Neural progenitor cell (in vitro differentiated cells): ENCODE measurements at regions not wholly inside any gene's neighbourhood (a gene's known extent, or its start where the extent isn't known, plus 50 kb on each side); places are given as distances from the start of the nearest gene placed in this dataset.

Source experiments
- DNase-seq: peaks from one replicate; pipeline ENCODE4 v3.0.0-alpha.2; 2016; ENCODE audit warnings: low spot score
- H2AFZ ChIP-seq: fragments of 200-600 bp; sonication (generic); replicated peaks from 2 replicates; pipeline ENCODE4 v1.6.1; 2016; ENCODE audit warnings: antibody characterized with exemption
- H3F3A ChIP-seq: fragments of 200-600 bp; sonication (generic); 2 replicates; pipeline ENCODE4 v1.6.1; 2016; ENCODE audit warnings: antibody characterized with exemption, low read depth
- H3K27ac ChIP-seq: fragments of 200-600 bp; sonication (generic); 2 replicates; pipeline ENCODE4 v1.5.1; 2016; ENCODE audit warnings: mild to moderate bottlenecking
- H3K27me3 ChIP-seq: fragments of 200-600 bp; sonication (generic); 2 replicates; pipeline ENCODE4 v1.6.1; 2016; ENCODE audit warnings: mild to moderate bottlenecking, moderate library complexity
- H3K36me3 ChIP-seq: fragments of 200-600 bp; sonication (generic); 2 replicates; pipeline ENCODE4 v1.5.1; 2016
- H3K4me1 ChIP-seq: fragments of 200-600 bp; sonication (generic); 2 replicates; pipeline ENCODE4 v1.6.1; 2016; ENCODE audit warnings: mixed run types
- H3K4me2 ChIP-seq: fragments of 200-600 bp; sonication (generic); 2 replicates; pipeline ENCODE4 v1.6.1; 2016
- H3K4me3 ChIP-seq: fragments of 200-600 bp; sonication (generic); 2 replicates; pipeline ENCODE4 v1.5.1; 2016
- H3K79me2 ChIP-seq: fragments of 200-600 bp; sonication (generic); 2 replicates; pipeline ENCODE4 v1.6.1; 2016; ENCODE audit warnings: low read depth
- H3K9ac ChIP-seq: fragments of 200-600 bp; sonication (generic); 2 replicates; pipeline ENCODE4 v1.6.1; 2016
- H3K9me3 ChIP-seq: fragments of 200-600 bp; sonication (generic); 2 replicates; pipeline ENCODE4 v1.5.1; 2016; ENCODE audit warnings: low read depth
- H4K20me1 ChIP-seq: fragments of 200-600 bp; sonication (generic); 2 replicates; pipeline ENCODE4 v1.6.1; 2016; ENCODE audit warnings: low read depth
- H3K27ac Mint-ChIP-seq: 3 replicates; pipeline ENCODE4 v1.8.0; 2021; ENCODE audit warnings: mixed read lengths
- H3K27me3 Mint-ChIP-seq: 2 replicates; pipeline ENCODE4 v1.8.0; 2022; ENCODE audit warnings: low read depth, mild to moderate bottlenecking, inconsistent platforms, moderate library complexity, mixed read lengths; ENCODE audit not compliant: insufficient read depth
- H3K36me3 Mint-ChIP-seq: 3 replicates; pipeline ENCODE4 v1.8.0; 2021; ENCODE audit warnings: mixed read lengths
- H3K4me1 Mint-ChIP-seq: 3 replicates; pipeline ENCODE4 v1.8.0; 2021; ENCODE audit warnings: mixed read lengths
- H3K4me3 Mint-ChIP-seq: 3 replicates; pipeline ENCODE4 v1.8.0; 2021; ENCODE audit warnings: mild to moderate bottlenecking, moderate library complexity, mixed read lengths
- H3K9me3 Mint-ChIP-seq: 3 replicates; pipeline ENCODE4 v1.8.0; 2020; ENCODE audit warnings: mixed read lengths
- EZH2 ChIP-seq: fragments of 200-600 bp; sonication (generic); IDR thresholded peaks from 2 replicates; pipeline ENCODE4 v1.6.1; 2017; ENCODE audit warnings: antibody characterized with exemption, mild to moderate bottlenecking, moderate library complexity
- EZH2phosphoT487 ChIP-seq: fragments of 200-600 bp; sonication (generic); IDR thresholded peaks from 2 replicates; pipeline ENCODE4 v1.6.1; 2017; ENCODE audit warnings: antibody characterized with exemption
- TF ChIP-seq, protein P1 (sequence below): fragments of 200-600 bp; sonication (generic); IDR thresholded peaks from 2 replicates; pipeline ENCODE4 v1.5.1; 2017; ENCODE audit warnings: antibody characterized with exemption, mild to moderate bottlenecking

DNA sequence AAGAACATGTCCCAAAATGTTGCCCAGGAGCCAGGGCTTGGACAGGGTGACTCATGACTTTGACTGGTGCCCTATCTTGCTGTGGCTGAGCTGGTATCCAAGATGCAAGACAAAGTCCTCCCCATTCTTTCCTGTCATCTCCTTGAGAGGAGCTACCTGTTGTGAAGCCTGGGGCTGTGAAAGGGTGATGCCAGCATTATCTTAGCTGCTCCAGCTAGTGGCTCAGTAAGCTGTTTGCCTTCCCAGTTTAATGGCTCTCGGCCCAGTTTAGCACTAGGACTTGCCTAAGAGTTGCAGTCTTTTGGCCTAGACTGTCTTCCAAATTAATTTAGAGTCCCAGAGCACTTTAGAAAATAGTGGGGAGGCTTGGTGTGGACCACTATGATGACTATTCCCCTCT lies 424.3 kb upstream of the NRG3 start:
- no peak overlapping the region for H3K27ac Mint-ChIP-seq
- no peaks in the 10 kb centered on the region for H4K20me1 ChIP-seq
- H3K9ac ChIP-seq: no peak overlapping the region
- no peaks in the 10 kb centered on the region for H3K9me3 ChIP-seq
- H2AFZ ChIP-seq: no peak overlapping the region
- no peaks in the 10 kb centered on the region for H3K27me3 ChIP-seq
- H3K27me3 Mint-ChIP-seq: no peaks in the 10 kb centered on the region
- H3K4me1 ChIP-seq: no peaks in the 10 kb centered on the region
- no peak for DNase-seq
- no peaks in the 10 kb centered on the region for H3K79me2 ChIP-seq
- no peak overlapping the region for H3K4me2 ChIP-seq
- H3K4me1 Mint-ChIP-seq: no peaks in the 10 kb centered on the region
- no peaks in the 10 kb centered on the region for H3F3A ChIP-seq
- no peaks in the 10 kb centered on the region for H3K36me3 ChIP-seq
- H3K27ac ChIP-seq: no peak overlapping the region
- H3K4me3 Mint-ChIP-seq: no peak overlapping the region
- no peak for TF ChIP-seq EZH2
- TF ChIP-seq, protein P1, sequence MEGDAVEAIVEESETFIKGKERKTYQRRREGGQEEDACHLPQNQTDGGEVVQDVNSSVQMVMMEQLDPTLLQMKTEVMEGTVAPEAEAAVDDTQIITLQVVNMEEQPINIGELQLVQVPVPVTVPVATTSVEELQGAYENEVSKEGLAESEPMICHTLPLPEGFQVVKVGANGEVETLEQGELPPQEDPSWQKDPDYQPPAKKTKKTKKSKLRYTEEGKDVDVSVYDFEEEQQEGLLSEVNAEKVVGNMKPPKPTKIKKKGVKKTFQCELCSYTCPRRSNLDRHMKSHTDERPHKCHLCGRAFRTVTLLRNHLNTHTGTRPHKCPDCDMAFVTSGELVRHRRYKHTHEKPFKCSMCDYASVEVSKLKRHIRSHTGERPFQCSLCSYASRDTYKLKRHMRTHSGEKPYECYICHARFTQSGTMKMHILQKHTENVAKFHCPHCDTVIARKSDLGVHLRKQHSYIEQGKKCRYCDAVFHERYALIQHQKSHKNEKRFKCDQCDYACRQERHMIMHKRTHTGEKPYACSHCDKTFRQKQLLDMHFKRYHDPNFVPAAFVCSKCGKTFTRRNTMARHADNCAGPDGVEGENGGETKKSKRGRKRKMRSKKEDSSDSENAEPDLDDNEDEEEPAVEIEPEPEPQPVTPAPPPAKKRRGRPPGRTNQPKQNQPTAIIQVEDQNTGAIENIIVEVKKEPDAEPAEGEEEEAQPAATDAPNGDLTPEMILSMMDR: no peak
- no peak for TF ChIP-seq EZH2phosphoT487
- no peaks in the 10 kb centered on the region for H3K36me3 Mint-ChIP-seq
- H3K9me3 Mint-ChIP-seq: no peaks in the 10 kb centered on the region
- no peak overlapping the region for H3K4me3 ChIP-seq

DNA sequence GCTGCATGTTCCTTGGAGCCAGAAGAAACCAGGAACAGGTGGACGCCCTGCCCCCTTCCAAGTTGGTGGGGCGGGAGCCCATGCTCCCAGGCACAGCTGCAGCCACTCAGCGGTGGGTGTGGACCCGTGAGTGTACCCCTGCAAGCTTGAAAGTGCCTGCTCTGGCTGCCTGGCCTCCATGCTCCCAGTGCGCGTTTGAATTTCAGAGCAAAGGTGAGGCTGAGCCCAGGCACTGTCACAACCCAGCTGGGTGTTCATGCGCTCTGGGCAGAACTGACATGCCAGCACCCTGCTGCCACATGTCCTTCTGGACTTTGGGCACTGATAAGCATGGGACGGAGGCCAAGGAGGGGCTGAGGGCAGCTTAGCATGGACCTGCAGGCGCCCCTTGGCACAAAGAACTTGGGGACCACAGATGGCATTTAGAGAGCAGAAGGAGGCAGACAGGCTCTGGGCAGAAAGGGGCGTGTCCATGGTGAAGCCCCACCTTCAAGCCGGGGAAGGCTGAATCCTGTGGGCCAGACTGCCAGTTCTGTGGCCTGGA lies 402.0 kb upstream of the NRG3 start:
- Histone ChIP-seq H3K9me3 (no peaks in the 10 kb centered on the region), H3K36me3 (no peaks in the 10 kb centered on the region), H3K4me1 (no peaks in the 10 kb centered on the region), H3K4me3 (no peak overlapping the region), H3K27ac (no peak overlapping the region), H3K4me2 (no peak overlapping the region), H2AFZ (peak overlapping the region; percentile 40), H4K20me1 (no peaks in the 10 kb centered on the region), H3K27me3 (no peaks in the 10 kb centered on the region), H3F3A (no peaks in the 10 kb centered on the region), H3K9ac (no peak overlapping the region), H3K79me2 (no peaks in the 10 kb centered on the region)
- TF ChIP-seq EZH2 (no peak), EZH2phosphoT487 (no peak)
- TF ChIP-seq, protein P1: no peak
- no peak for DNase-seq
- Mint-ChIP-seq H3K36me3 (no peaks in the 10 kb centered on the region), H3K9me3 (no peaks in the 10 kb centered on the region), H3K27ac (no peak overlapping the region), H3K4me1 (no peaks in the 10 kb centered on the region), H3K4me3 (no peak overlapping the region), H3K27me3 (no peaks in the 10 kb centered on the region)

DNA sequence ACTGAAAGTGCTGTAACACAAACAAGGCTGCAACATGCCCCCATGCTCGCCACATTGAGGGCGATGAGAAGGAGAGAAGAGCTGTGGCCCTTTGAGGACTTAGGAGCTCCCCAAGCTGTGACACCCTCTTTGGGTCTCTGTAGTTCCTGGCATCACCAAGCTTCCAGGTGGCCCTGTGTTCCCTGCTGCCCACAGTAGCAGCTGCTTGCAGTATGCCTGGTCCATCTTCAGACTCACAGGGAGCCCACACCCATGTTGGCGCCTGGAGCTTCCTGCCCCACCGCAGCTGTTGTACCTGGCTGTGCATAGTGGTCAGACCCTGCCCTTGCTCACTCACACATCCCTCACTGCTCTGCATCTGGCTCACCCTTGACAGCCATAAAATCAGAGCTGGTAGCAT lies 401.2 kb upstream of the NRG3 start:
- H2AFZ ChIP-seq: peak overlapping the region; percentile 40
- TF ChIP-seq, protein P1: no peak
- TF ChIP-seq EZH2phosphoT487 (no peak), EZH2 (no peak)
- no peak overlapping the region for H3K27ac ChIP-seq
- H3K27ac Mint-ChIP-seq: no peak overlapping the region
- no peak overlapping the region for H3K4me3 Mint-ChIP-seq
- H3K4me1 ChIP-seq: no peaks in the 10 kb centered on the region
- no peaks in the 10 kb centered on the region for H3K27me3 ChIP-seq
- H3K36me3 ChIP-seq: no peaks in the 10 kb centered on the region
- H3K27me3 Mint-ChIP-seq: no peaks in the 10 kb centered on the region
- H3K4me3 ChIP-seq: no peak overlapping the region
- H3K4me2 ChIP-seq: no peak overlapping the region
- no peak for DNase-seq
- no peaks in the 10 kb centered on the region for H3K36me3 Mint-ChIP-seq
- H3K9me3 ChIP-seq: no peaks in the 10 kb centered on the region
- H3K4me1 Mint-ChIP-seq: no peaks in the 10 kb centered on the region
- H3F3A ChIP-seq: no peaks in the 10 kb centered on the region
- H4K20me1 ChIP-seq: no peaks in the 10 kb centered on the region
- H3K79me2 ChIP-seq: no peaks in the 10 kb centered on the region
- no peak overlapping the region for H3K9ac ChIP-seq
- H3K9me3 Mint-ChIP-seq: no peaks in the 10 kb centered on the region
